ENCODE measurements at regions not wholly inside any gene's neighbourhood (a gene's known extent, or its start where the extent isn't known, plus 50 kb on each side); places are given as distances from the start of the nearest gene placed in this dataset.
A peak's percentile ranks its signal among the peaks of the same experiment; 100 is the strongest.

DNA sequence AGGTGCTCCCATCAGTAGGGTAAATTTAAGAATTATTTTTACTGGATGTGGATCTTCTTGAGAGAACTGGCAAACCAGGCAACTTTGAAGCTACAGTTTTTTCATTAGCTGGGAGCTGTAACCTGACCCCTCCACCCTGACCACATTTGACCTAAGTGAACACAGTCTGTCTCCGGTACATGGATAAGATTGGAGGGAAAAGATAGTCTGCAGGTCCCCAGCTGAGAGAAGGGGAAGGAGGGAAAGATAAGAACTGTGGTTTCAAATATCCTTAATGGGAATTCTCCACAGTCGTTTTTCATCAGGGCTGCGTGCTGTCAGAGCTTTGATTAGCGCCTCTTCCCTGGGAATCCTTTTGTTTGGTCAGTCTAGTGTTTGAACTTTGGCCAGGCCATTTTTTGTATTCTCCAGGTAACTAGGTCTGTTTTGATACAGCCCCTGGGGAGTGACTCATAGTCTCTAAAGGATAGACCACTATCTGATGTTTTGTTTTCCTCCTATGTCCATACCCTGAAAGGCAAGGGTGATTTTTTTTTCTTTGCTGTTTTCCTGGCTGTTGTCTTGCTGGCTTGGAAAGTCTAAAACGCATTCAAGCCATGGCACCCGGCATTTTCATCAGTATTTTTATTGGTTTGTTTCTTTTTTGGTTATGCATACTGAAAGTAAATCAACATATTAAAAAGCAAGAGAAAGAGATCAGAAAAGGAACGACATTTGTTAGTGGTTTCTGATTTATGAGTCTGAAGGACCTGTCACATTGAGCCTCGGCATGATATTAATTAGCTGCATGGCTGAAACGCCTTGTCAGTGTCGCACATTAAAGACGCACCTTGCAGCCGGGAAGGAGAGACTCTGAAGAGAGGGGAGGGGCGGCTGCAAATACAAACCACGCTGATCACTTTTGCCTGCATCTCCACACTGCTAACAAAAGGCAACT lies 183.4 kb upstream of the FN1 start (continued):
- TF ChIP-seq, protein P1, sequence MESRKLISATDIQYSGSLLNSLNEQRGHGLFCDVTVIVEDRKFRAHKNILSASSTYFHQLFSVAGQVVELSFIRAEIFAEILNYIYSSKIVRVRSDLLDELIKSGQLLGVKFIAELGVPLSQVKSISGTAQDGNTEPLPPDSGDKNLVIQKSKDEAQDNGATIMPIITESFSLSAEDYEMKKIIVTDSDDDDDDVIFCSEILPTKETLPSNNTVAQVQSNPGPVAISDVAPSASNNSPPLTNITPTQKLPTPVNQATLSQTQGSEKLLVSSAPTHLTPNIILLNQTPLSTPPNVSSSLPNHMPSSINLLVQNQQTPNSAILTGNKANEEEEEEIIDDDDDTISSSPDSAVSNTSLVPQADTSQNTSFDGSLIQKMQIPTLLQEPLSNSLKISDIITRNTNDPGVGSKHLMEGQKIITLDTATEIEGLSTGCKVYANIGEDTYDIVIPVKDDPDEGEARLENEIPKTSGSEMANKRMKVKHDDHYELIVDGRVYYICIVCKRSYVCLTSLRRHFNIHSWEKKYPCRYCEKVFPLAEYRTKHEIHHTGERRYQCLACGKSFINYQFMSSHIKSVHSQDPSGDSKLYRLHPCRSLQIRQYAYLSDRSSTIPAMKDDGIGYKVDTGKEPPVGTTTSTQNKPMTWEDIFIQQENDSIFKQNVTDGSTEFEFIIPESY (IDR thresholded peaks at IDR 0.05; ENCODE audit: borderline replicate concordance, low read depth), result peak; percentile 71; the same call in 1 of the 2 replicates
- TF ChIP-seq MXI1 (IDR thresholded peaks at IDR 0.05; ENCODE audit: low read depth, low read length) (no peak), GABPA (IDR thresholded peaks at IDR 0.05; ENCODE audit: low read depth) (peak; percentile 28; the same call in 1 of the 2 replicates), NRF1 (IDR thresholded peaks at IDR 0.05; ENCODE audit: low read depth, low read length) (no peak), CHD2 (IDR thresholded peaks at IDR 0.05; ENCODE audit: low read length, partially characterized antibody) (no peak), SIN3A (IDR thresholded peaks at IDR 0.05; ENCODE audit: borderline replicate concordance, low read depth, low read length) (peak; percentile 73; the same call in 1 of the 2 replicates), EP300 (IDR thresholded peaks at IDR 0.05; ENCODE audit: borderline replicate concordance in 1 of 2, low read depth in 1 of 2, low read length in 1 of 2) (peak in 1 of 2 experiments; percentile 95; a peak in 3 of 4 replicates), TAF1 (IDR thresholded peaks at IDR 0.05; ENCODE audit: borderline replicate concordance, low read depth, low read length) (peak; percentile 26; the same call in 1 of the 2 replicates), FOXM1 (IDR thresholded peaks at IDR 0.05; ENCODE audit: low read depth) (peak; percentile 88), RAD21 (IDR thresholded peaks at IDR 0.05; ENCODE audit: low read length) (no peak), FOXJ3 (CRISPR knock-in tag; IDR thresholded peaks at IDR 0.05) (no peak), NFIC (IDR thresholded peaks at IDR 0.05; ENCODE audit: borderline replicate concordance) (peak; percentile 83), TCF12 (IDR thresholded peaks at IDR 0.05) (peak; percentile 95), SMC3 (IDR thresholded peaks at IDR 0.05; ENCODE audit: low read depth, low read length) (peak; percentile 10; the same call in 1 of the 2 replicates), MEF2A (IDR thresholded peaks at IDR 0.05; ENCODE audit: borderline replicate concordance, low read depth) (peak; percentile 73), YY1 (IDR thresholded peaks at IDR 0.05; ENCODE audit: low read depth) (no peak), JUND (IDR thresholded peaks at IDR 0.05) (peak; percentile 84)
- TF ChIP-seq, protein P2, sequence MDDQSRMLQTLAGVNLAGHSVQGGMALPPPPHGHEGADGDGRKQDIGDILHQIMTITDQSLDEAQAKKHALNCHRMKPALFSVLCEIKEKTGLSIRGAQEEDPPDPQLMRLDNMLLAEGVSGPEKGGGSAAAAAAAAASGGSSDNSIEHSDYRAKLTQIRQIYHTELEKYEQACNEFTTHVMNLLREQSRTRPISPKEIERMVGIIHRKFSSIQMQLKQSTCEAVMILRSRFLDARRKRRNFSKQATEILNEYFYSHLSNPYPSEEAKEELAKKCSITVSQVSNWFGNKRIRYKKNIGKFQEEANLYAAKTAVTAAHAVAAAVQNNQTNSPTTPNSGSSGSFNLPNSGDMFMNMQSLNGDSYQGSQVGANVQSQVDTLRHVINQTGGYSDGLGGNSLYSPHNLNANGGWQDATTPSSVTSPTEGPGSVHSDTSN (IDR thresholded peaks at IDR 0.05), result peak; percentile 95
- TF ChIP-seq, protein P3, sequence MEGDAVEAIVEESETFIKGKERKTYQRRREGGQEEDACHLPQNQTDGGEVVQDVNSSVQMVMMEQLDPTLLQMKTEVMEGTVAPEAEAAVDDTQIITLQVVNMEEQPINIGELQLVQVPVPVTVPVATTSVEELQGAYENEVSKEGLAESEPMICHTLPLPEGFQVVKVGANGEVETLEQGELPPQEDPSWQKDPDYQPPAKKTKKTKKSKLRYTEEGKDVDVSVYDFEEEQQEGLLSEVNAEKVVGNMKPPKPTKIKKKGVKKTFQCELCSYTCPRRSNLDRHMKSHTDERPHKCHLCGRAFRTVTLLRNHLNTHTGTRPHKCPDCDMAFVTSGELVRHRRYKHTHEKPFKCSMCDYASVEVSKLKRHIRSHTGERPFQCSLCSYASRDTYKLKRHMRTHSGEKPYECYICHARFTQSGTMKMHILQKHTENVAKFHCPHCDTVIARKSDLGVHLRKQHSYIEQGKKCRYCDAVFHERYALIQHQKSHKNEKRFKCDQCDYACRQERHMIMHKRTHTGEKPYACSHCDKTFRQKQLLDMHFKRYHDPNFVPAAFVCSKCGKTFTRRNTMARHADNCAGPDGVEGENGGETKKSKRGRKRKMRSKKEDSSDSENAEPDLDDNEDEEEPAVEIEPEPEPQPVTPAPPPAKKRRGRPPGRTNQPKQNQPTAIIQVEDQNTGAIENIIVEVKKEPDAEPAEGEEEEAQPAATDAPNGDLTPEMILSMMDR (IDR thresholded peaks at IDR 0.05), result no peak
- TF ChIP-seq, protein P4, sequence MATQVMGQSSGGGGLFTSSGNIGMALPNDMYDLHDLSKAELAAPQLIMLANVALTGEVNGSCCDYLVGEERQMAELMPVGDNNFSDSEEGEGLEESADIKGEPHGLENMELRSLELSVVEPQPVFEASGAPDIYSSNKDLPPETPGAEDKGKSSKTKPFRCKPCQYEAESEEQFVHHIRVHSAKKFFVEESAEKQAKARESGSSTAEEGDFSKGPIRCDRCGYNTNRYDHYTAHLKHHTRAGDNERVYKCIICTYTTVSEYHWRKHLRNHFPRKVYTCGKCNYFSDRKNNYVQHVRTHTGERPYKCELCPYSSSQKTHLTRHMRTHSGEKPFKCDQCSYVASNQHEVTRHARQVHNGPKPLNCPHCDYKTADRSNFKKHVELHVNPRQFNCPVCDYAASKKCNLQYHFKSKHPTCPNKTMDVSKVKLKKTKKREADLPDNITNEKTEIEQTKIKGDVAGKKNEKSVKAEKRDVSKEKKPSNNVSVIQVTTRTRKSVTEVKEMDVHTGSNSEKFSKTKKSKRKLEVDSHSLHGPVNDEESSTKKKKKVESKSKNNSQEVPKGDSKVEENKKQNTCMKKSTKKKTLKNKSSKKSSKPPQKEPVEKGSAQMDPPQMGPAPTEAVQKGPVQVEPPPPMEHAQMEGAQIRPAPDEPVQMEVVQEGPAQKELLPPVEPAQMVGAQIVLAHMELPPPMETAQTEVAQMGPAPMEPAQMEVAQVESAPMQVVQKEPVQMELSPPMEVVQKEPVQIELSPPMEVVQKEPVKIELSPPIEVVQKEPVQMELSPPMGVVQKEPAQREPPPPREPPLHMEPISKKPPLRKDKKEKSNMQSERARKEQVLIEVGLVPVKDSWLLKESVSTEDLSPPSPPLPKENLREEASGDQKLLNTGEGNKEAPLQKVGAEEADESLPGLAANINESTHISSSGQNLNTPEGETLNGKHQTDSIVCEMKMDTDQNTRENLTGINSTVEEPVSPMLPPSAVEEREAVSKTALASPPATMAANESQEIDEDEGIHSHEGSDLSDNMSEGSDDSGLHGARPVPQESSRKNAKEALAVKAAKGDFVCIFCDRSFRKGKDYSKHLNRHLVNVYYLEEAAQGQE (IDR thresholded peaks at IDR 0.05; ENCODE audit: low read depth, low read length), result peak; percentile 55; the same call in 1 of the 2 replicates
- TF ChIP-seq, protein P5, sequence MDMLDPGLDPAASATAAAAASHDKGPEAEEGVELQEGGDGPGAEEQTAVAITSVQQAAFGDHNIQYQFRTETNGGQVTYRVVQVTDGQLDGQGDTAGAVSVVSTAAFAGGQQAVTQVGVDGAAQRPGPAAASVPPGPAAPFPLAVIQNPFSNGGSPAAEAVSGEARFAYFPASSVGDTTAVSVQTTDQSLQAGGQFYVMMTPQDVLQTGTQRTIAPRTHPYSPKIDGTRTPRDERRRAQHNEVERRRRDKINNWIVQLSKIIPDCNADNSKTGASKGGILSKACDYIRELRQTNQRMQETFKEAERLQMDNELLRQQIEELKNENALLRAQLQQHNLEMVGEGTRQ (IDR thresholded peaks at IDR 0.05; ENCODE audit: borderline replicate concordance, low read depth, low read length), result no peak
- TF ChIP-seq, protein P6, sequence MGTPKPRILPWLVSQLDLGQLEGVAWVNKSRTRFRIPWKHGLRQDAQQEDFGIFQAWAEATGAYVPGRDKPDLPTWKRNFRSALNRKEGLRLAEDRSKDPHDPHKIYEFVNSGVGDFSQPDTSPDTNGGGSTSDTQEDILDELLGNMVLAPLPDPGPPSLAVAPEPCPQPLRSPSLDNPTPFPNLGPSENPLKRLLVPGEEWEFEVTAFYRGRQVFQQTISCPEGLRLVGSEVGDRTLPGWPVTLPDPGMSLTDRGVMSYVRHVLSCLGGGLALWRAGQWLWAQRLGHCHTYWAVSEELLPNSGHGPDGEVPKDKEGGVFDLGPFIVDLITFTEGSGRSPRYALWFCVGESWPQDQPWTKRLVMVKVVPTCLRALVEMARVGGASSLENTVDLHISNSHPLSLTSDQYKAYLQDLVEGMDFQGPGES (IDR thresholded peaks at IDR 0.05; ENCODE audit: low read depth, low read length), result no peak

Measured in SK-N-SH (cell line).